PC-3 (cell line): ENCODE measurements at regions not wholly inside any gene's neighbourhood (a gene's known extent, or its start where the extent isn't known, plus 50 kb on each side); places are given as distances from the start of the nearest gene placed in this dataset.

ENCODE experiments used
- ATAC-seq: fragments of 200-7000 bp; cut with Tn5 transposase; 2 replicates; pipeline ENCODE4 v1.9.1; 2020; ENCODE audit warnings: mild to moderate bottlenecking, moderate library complexity
- BruUV-seq: library from RNA; stranded (reverse); fragments of 400-500 nt; replicated peaks from 2 replicates; lab custom pipeline; 2021; lab: Mats Ljungman, UMichigan
- CTCF ChIA-PET: fragments of 300-600 bp; sonication (Branson Sonifier 250); formaldehyde crosslinking; loops from one replicate; lab custom pipeline; 2022; ENCODE audit warnings: antibody characterized with exemption; lab: Charles Lee
- POLR2A ChIA-PET: fragments of 300-600 bp; sonication (Branson Sonifier 250); formaldehyde crosslinking; loops from one replicate; lab custom pipeline; 2022; ENCODE audit warnings: antibody characterized with exemption; ENCODE audit not compliant: unreplicated experiment; lab: Charles Lee
- DNase-seq: peaks from one replicate; pipeline ENCODE4 v3.0.0-alpha.2; 2015
- H2AFZ ChIP-seq: fragments of 300-600 bp; sonication (generic); 2 replicates; pipeline ENCODE4 v1.6.0; 2016; ENCODE audit warnings: antibody characterized with exemption, low read length
- H3F3A ChIP-seq: fragments of 300-600 bp; sonication (generic); one replicate; pipeline ENCODE4 v1.6.0; 2017; ENCODE audit warnings: antibody characterized with exemption, low read length, control low read depth, mild to moderate bottlenecking; ENCODE audit not compliant: unreplicated experiment
- H3K27ac ChIP-seq: fragments of 300-600 bp; sonication (generic); 2 replicates; pipeline ENCODE4 v1.5.1; 2016; ENCODE audit warnings: mild to moderate bottlenecking, low read length
- H3K27me3 ChIP-seq: fragments of 300-600 bp; sonication (generic); 2 replicates; pipeline ENCODE4 v1.6.1; 2016; ENCODE audit warnings: low read length, mixed read lengths
- H3K36me3 ChIP-seq: fragments of 300-600 bp; sonication (generic); 2 replicates; pipeline ENCODE4 v1.6.1; 2016; ENCODE audit warnings: low read depth, mixed run types, low read length, mixed read lengths
- H3K4me1 ChIP-seq: fragments of 300-600 bp; sonication (generic); 2 replicates; pipeline ENCODE4 v1.5.1; 2016; ENCODE audit warnings: low read length; ENCODE audit not compliant: insufficient read depth
- H3K4me2 ChIP-seq: fragments of 300-600 bp; sonication (generic); 2 replicates; pipeline ENCODE4 v1.6.0; 2016; ENCODE audit warnings: low read length
- H3K4me3 ChIP-seq: fragments of 300-600 bp; sonication (generic); 2 replicates; pipeline ENCODE4 v1.5.1; 2016; ENCODE audit warnings: mild to moderate bottlenecking, low read length, mixed read lengths
- H3K79me2 ChIP-seq: fragments of 300-600 bp; sonication (generic); 2 replicates; pipeline ENCODE4 v1.6.1; 2017; ENCODE audit warnings: low read length, mixed read lengths
- H3K9ac ChIP-seq: fragments of 300-600 bp; sonication (generic); 2 replicates; pipeline ENCODE4 v1.6.0; 2016; ENCODE audit warnings: mild to moderate bottlenecking, low read length
- H3K9me2 ChIP-seq: fragments of 300-600 bp; sonication (generic); replicated peaks from 2 replicates; pipeline ENCODE4 v1.6.1; 2016; ENCODE audit warnings: mixed run types, low read length, mixed read lengths
- H3K9me3 ChIP-seq: fragments of 300-600 bp; sonication (generic); 2 replicates; pipeline ENCODE4 v1.6.1; 2016; ENCODE audit warnings: low read length, mixed read lengths
- H4K20me1 ChIP-seq: fragments of 300-600 bp; sonication (generic); 2 replicates; pipeline ENCODE4 v1.6.1; 2016; ENCODE audit warnings: low read length, mixed read lengths
- EZH2 ChIP-seq: fragments of 300-600 bp; sonication (generic); IDR thresholded peaks from one replicate; pipeline ENCODE4 v1.6.1; 2017; ENCODE audit warnings: antibody characterized with exemption, mild to moderate bottlenecking, low read length; ENCODE audit not compliant: unreplicated experiment
- EZH2phosphoT487 ChIP-seq: fragments of 300-600 bp; sonication (generic); IDR thresholded peaks from 2 replicates; pipeline ENCODE4 v1.6.1; 2018; ENCODE audit warnings: mild to moderate bottlenecking, antibody characterized with exemption, low read length, borderline replicate concordance
- intact Hi-C: fragments of 100-400 bp; cut with micrococcal nuclease; formaldehyde crosslinking; loops from 2 replicates; pipeline ENCODE4 v1.9.0; 2023
- TF ChIP-seq, protein P1 (sequence below): fragments of 300-600 bp; sonication (generic); conservative IDR thresholded peaks from 2 replicates; pipeline ENCODE4 v1.5.1; 2017; ENCODE audit warnings: antibody characterized with exemption, low read depth, mild to moderate bottlenecking, low read length

DNA sequence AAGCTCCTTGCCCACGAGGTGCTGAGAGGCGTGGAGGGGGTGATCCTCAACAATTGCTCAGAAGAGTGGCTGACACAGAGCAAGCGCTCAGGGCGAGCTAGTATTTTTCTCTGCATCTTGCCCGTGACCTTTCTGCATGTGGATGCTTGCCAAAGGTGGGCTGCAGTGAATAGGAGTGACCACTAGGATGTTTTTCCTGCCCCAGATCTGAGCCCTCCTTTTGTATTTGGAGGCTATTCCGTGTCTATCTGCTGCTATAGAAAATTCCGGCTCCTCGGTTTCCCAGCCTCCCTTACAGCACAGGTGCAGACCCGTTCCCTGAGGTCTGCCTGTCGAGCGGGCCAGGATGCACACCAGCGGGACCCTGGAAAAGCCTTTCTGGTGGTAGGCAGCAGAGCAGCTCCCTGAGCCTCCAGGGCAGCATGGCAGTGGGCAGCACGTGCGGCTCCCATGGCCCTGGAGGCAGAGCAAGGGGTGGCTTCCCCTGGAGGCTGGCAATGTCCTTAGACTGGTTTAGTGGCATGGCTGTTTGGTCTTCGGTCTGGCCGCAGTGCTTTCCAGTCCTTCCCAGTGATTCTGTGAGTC lies 145.1 kb upstream of the PCBD1 start:
- DNase-seq (no peak), ATAC-seq (no peak)
- Histone ChIP-seq H3K9ac (no peak overlapping the region), H3K79me2 (no peaks in the 10 kb centered on the region), H3K27me3 (peaks cover 19% of the 10 kb centered on the region; the same call in 1 of the 2 replicates), H3K36me3 (no peaks in the 10 kb centered on the region), H2AFZ (no peak overlapping the region), H3K4me1 (0 out of 2 replicates have a peak, but pooled peaks cover 5% of the 10 kb centered on the region), H3F3A (no peaks in the 10 kb centered on the region), H3K27ac (no peak overlapping the region), H3K9me2 (no peaks in the 10 kb centered on the region), H3K4me3 (no peak overlapping the region), H3K4me2 (no peak overlapping the region), H4K20me1 (no peaks in the 10 kb centered on the region), H3K9me3 (no peaks in the 10 kb centered on the region)
- intact Hi-C loops = no loop called here
- TF ChIP-seq, protein P1, sequence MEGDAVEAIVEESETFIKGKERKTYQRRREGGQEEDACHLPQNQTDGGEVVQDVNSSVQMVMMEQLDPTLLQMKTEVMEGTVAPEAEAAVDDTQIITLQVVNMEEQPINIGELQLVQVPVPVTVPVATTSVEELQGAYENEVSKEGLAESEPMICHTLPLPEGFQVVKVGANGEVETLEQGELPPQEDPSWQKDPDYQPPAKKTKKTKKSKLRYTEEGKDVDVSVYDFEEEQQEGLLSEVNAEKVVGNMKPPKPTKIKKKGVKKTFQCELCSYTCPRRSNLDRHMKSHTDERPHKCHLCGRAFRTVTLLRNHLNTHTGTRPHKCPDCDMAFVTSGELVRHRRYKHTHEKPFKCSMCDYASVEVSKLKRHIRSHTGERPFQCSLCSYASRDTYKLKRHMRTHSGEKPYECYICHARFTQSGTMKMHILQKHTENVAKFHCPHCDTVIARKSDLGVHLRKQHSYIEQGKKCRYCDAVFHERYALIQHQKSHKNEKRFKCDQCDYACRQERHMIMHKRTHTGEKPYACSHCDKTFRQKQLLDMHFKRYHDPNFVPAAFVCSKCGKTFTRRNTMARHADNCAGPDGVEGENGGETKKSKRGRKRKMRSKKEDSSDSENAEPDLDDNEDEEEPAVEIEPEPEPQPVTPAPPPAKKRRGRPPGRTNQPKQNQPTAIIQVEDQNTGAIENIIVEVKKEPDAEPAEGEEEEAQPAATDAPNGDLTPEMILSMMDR = 0 out of 2 replicates have a peak, but pooled peaks have one; percentile 20
- TF ChIP-seq EZH2phosphoT487 = no peak
- ChIA-PET POLR2A (no interaction called here), CTCF (no interaction called here)
- no TSS peak for BruUV-seq

DNA sequence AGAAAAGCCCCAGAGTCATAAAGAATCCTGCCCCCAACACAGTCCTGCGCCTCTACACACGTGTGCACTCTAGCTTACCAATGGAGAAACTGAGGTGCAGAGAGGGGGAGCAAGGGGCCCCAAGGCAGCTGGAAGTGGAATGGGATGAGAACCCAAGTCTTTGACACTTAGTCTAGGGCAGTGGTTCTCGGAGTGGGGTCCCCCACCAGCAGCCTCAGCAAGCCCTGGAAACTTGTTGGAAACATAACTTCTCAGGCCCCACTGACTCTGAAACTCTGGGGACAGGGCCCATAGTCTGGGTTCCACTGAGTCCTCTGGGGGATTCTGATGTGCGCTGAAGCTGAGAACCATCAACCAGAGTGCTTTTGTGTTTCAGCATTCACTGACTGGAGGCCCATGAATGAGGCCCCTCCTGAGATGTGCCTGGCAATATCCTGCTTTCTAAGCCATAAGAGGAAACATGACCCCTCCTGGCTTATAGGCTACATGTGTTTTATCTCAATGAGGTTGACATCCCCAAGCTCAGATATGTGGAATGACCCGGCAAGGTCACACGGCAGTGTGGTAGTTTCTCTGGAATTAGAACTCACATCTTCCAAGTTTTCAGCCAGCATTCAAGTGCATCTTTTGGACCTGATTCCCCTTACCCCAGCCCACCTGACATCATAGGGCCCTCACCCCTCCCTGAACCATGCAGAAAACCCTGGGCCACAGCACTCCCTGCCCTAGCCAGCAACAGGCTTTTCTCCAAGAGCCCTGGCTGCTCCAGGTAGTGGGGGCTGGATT lies 147.3 kb upstream of the PCBD1 start:
- ChIA-PET POLR2A (no interaction called here), CTCF (no interaction called here)
- H3K9me2 ChIP-seq = no peaks in the 10 kb centered on the region
- H3K27me3 ChIP-seq = peaks cover 18% of the 10 kb centered on the region; the same call in 1 of the 2 replicates
- TF ChIP-seq EZH2phosphoT487 = no peak
- TF ChIP-seq, protein P1 = no peak
- TF ChIP-seq EZH2 = no peak
- no peaks in the 10 kb centered on the region; the same call in 1 of the 2 replicates for H3K4me1 ChIP-seq
- H3K9me3 ChIP-seq = no peaks in the 10 kb centered on the region
- no peaks in the 10 kb centered on the region for H4K20me1 ChIP-seq
- DNase-seq = no peak
- no peak for ATAC-seq
- no peak overlapping the region for H3K9ac ChIP-seq
- no TSS peak for BruUV-seq
- no peak overlapping the region for H3K27ac ChIP-seq
- H3K4me2 ChIP-seq = no peak overlapping the region
- H3K36me3 ChIP-seq = no peaks in the 10 kb centered on the region
- H2AFZ ChIP-seq = no peak overlapping the region
- H3K79me2 ChIP-seq = no peaks in the 10 kb centered on the region
- H3F3A ChIP-seq = no peaks in the 10 kb centered on the region
- H3K4me3 ChIP-seq = no peak overlapping the region
- intact Hi-C loops = no loop called here
